ENCODE measurements at regions not wholly inside any gene's neighbourhood (a gene's known extent, or its start where the extent isn't known, plus 50 kb on each side); places are given as distances from the start of the nearest gene placed in this dataset.
A peak's percentile ranks its signal among the peaks of the same experiment; 100 is the strongest.
"Not testable (repeated sequence)": the region's sequence is repeated elsewhere in the genome, so short reads cannot be mapped to it uniquely, and the experiment has no call there.

DNA sequence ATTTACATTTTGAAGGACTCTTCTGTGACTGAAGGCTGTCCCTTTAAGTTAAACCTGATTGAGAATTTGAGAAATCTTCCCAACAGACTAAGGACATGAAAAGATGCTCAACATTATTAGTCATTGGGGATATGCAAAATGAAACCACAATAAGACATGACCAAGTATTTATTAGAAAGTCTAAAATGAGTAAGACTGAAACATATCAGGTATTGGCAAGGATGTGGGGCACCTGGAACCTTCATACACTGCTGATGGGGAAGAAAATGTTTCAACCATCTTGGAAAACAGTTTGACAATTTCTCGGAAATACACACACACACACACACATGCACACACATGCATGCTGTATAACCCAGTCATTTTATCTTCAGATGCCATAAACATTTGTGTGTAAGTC lies 132.1 kb upstream of the CDK6 start:
- DNase-seq, result no peak

DNA sequence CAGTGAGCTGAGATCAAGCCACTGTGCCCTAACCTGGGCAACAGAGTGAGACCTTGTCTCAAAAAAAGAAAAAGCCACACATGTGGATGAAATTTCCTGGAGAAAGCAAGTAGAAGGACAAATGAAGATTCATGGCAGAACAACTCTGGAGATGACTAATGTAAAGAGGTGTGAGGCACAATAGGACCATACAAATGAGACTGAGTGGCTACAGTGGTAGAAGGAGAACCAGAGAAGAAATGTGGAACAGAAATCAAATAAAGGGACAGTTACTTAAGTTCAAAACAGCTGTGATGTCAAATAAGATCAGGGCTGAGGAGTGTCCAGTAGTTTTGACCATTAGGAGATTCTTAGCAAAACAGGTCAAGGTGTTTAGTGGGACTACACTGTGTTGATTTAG lies 130.9 kb upstream of the CDK6 start:
- DNase-seq, result no peak

- DNase-seq, result no peak
Measured at GRCh38 chr7:92964141-92964540, 127.8 kb upstream of the CDK6 start.

GRCh38 chr7:92963566-92963965 lies 127.2 kb upstream of the CDK6 start:
- DNase-seq, result peak; percentile 8

DNA sequence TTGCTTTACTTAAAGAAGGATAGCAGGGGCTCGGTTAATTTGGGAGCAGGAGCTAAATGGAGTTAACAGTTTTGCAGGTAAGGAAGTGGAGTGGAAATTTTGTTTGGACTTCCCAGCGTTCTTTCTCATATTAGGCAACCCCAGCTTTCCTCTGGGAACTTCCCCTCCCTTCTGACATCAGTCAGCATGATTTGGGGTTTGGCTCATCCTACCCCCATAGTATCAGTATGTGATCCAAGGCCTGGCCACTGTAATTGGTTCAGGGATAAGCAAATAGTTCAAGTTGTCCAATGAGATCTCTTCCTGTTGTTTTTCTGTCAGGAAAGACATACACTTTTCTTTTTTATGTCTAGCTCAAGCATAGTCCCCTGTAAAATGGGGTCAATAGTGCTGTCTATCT lies 125.6 kb upstream of the CDK6 start:
- no peak for DNase-seq

- no peak for DNase-seq
Measured at GRCh38 chr7:92956575-92956974, 120.2 kb upstream of the CDK6 start.

GRCh38 chr7:92955081-92955480 lies 118.7 kb upstream of the CDK6 start:
- peak; percentile 35 for DNase-seq

DNA sequence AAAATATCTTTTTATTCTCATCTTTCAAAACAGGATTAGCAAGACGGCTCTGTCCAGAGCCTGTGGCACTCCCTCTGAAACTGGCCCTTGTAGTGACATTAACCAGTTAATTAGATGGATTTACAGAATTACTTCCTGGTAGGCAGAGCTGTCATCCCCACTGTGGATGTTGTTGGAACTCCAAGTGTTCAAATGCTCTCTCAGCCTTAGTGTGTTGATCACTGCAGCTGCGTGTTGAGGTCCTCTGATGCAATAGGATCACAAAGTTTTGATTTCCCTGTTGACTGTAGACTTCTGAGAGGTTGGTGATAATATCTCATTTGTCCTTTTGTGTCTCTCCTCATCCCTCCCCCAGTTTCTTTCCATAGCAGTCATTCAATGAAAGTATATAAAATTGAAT lies 117.3 kb upstream of the CDK6 start:
- peak; percentile 6 for DNase-seq

DNA sequence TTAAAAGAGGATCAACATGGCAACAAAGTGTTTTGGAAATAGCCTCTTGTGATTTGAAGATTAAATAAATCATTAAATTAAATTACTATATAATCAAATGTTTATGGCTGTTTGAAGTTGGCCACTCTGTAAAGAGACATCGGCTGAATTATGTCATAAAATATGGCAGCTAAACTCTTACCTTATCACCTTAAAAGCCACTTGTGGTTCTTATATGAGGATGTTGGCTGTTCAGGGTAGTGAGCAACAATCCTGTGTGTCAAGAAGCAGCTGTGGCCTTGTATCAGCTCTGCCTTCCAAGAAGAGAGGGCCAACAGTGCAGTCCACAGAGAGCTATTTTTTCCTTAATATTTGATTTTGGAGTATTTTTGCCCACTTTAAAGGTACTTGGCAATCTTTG lies 113.4 kb upstream of the CDK6 start:
- no peak for DNase-seq

DNA sequence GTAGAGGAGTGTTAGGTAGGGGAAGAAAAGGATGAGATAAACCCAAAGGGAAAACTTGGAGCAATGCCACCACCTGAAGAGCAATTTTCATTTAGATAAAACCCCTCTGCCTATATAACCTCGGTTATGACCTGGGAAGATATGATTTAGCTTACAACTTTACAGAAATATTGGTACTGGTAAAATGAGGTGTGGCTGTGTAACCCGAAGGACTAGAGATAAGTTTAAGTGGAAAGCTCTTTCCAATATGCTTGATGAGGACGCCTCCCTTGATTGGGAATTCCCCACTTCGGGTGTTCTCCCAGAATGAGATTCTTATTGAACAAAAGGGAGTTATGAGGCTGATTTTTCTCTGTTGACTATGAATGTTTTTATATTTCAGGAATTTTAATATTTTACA lies 109.5 kb upstream of the CDK6 start:
- no peak for DNase-seq

GRCh38 chr7:92944633-92945032 lies 108.3 kb upstream of the CDK6 start:
- DNase-seq, result no peak

DNA sequence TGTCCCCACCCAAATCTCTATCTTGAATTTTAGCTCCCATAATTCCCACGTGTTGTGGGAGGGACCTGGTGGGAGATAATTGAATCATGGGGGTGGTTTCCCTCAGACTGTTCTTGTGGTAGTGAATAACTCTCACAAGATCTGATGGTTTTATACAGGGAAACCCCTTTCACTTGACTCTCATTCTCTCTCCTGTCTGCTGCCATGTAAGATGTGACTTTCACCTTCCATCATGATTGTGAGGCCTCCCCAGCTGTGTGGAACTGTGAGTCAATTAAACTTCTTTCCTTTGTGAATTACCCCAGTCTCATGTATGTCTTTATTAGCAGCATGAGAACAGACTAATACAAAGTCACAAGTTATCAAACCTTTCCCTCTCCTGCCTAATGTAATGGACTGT lies 106.3 kb upstream of the CDK6 start:
- DNase-seq, result not testable (repeated sequence)

DNA sequence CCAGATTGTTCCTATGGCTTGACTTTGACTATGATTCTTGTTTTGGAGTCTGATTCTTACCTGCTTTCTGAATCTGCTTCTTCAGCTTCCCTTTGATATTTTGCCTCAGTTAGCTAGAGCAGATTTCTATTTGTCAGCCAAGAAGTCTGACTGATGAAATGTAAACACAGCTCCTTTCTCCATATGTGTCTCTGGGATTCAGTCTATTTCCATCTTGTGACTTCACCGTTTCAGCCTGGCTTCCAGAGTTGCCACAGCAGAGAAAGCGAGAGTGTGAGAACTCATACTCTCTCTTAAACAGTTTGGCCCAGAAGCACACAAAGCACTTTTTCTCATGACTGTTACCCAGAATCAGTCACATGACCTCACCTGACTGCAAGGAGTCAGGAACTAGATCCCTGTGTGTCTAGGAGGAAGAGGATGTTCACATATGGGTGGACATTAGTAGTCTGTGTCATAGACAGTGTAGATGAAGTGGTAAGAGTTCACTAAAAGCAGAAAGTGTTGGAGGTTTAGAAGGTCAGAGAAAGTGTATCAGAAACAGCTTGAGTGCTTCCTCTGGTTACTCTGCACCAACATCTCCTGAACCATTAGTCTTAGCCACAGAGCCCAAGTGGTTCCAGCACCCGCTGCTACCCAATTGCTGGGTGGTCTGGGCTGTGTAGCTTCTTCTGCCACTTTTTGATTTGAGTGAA lies 103.4 kb upstream of the CDK6 start:
- DNase-seq, result no peak

DNA sequence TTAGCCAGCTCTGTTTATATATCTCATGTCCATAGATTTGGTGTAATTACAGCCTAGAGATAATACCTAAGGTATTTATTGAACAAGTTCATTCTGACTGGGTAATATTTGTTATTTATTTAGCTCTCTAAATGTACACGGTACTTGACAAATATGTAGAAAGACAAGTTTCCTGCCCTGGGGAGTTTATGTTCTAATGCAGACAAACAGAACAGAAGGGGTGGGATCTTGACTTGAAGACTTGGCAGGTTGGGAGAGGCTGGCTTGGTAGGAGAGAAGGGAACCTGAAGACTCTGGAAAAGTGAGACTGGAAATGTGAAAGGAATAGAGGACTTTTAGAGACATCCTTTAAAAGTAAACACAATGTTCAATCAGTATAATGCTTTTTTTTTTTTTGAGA lies 97.7 kb upstream of the CDK6 start:
- DNase-seq, result no peak

- DNase-seq, result no peak
Measured at GRCh38 chr7:92932450-92932849, 96.1 kb upstream of the CDK6 start.

- no peak for DNase-seq
Measured at GRCh38 chr7:92930404-92930803, 94.0 kb upstream of the CDK6 start.

DNA sequence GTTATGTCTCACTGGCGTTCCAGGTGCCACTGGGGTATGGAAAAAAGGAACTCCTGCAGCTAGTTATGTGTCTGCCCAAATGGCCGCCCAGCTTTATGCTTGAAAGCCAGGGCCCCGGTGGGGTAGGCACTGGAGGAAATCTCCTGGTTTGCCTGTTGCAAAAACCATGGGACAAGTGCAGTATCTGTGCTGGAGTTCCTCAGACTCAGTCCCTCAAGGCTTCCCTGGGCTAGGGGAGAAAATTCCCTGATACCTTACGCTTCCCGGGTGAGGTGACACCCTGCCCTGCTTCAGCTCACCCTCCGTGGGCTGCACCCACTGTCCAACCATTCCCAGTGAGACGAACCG lies 90.3 kb upstream of the CDK6 start:
- DNase-seq, result no peak

DNA sequence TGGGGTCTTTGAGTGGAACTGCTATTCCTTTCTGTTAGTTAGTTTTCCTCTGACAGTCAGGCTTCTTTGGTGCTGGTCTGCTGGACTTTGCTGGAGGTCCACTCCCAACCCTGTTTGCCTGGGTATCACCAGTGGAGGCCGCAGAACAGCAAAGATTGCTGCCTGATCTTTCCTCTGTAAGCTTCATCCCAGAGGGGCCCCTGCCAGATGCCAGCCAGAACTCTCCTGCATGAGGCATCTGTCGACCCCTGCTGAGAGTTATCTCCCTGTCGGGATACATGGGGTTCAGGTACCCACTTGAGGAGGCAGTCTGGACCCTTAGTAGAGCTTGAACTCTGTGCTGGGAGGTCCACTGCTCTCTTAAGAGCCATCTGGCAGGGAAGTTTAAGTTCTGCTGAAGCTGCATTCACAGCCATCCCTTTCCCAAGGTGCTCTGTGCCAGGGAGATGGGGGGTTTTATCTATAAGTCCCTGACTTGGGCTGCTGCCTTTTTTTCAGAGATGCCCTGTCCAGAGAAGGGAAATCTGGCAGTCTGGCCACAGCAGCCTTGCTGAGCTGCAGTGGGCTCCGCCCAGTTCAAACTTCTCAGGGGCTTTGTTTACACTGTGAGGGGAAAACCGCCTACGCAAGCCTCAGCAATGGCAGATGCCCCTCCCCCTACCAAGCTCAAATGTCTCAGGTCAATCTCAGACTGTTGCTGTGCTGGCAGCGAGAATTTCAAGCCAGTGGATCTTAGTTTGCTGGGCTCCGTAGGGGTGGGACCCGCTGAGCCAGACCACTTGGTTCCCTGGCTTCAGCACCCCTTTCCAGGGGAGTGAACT lies 89.7 kb upstream of the CDK6 start:
- DNase-seq, result peak; percentile 41

- DNase-seq, result peak; percentile 21
Measured at GRCh38 chr7:92924800-92925199, 88.4 kb upstream of the CDK6 start.

- DNase-seq, result no peak
Measured at GRCh38 chr7:92917230-92917629, 80.9 kb upstream of the CDK6 start.

DNA sequence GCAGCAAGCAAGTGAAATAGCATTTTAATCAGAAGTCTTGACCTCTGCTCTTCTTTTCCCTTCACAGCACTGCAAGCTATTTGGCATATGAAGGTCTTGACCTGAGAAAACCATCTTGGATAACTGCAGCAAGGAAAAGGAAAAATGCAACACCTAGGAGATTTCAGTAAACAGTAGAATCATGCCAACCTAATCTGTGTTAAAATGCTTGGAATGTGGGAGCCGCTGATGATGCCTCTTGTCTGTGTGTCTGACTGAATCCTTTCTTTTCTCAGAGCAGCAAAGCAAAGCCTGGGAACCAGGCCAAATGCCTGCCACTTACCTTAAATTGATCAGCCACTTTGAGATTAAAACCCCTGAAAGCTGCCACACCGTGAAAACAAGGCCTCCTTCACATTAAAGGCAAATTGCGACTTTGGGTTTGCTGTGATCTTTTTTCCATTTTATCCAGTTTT lies 80.4 kb upstream of the CDK6 start:
- DNase-seq, result peak; percentile 17

DNA sequence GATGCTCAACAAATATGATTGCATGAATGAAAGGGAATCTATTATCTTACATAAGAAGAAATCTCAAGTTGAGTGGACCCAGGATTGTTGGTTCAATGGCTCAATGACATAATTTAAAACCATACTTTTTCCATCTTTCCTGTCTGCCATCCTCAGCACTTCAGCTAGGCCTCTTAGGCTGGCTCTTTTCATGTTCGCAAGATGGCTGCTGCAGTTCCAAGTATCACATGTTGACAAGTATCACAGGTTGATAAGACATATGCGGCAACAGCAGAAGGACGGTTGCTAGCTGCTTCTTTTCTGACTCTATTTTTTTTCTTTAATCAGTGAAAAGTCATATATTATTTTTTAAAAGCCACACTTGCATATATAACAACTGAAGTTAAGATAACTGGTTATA lies 79.0 kb upstream of the CDK6 start:
- DNase-seq, result no peak

- no peak for DNase-seq
Measured at GRCh38 chr7:92914645-92915044, 78.3 kb upstream of the CDK6 start.

GRCh38 chr7:92913849-92914248 lies 77.5 kb upstream of the CDK6 start:
- DNase-seq, result no peak

GRCh38 chr7:92910976-92911375 lies 74.6 kb upstream of the CDK6 start:
- DNase-seq, result no peak
